DMS79 treated with DMSO at 0.1 percent for 48 hours (cell line): ENCODE measurements at regions not wholly inside any gene's neighbourhood (a gene's known extent, or its start where the extent isn't known, plus 50 kb on each side); places are given as distances from the start of the nearest gene placed in this dataset.

Experiments used
- DNase-seq: peaks from one replicate; lab custom pipeline; 2025; lab: John Stamatoyannopoulos, UW

DNA sequence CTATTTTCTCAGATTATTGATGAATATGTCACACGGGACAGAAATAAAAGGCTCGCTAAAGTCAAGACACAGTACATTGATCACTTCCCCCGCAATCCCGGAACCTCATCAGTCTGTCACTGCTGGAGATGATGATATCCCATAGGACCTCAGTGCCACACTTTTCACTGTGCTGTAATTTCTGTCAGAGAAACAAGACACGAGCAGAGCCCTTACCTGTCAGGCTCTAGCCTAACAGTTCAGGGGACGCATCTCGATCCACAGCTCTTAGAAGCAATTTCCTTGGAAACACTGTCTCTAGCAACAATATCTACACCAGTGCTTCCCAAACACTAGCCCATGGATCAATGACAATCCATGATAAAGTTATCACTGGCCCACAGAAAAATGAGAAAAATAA lies 140.0 kb downstream of the GRIN2B start:
- DNase-seq: no peak

DNA sequence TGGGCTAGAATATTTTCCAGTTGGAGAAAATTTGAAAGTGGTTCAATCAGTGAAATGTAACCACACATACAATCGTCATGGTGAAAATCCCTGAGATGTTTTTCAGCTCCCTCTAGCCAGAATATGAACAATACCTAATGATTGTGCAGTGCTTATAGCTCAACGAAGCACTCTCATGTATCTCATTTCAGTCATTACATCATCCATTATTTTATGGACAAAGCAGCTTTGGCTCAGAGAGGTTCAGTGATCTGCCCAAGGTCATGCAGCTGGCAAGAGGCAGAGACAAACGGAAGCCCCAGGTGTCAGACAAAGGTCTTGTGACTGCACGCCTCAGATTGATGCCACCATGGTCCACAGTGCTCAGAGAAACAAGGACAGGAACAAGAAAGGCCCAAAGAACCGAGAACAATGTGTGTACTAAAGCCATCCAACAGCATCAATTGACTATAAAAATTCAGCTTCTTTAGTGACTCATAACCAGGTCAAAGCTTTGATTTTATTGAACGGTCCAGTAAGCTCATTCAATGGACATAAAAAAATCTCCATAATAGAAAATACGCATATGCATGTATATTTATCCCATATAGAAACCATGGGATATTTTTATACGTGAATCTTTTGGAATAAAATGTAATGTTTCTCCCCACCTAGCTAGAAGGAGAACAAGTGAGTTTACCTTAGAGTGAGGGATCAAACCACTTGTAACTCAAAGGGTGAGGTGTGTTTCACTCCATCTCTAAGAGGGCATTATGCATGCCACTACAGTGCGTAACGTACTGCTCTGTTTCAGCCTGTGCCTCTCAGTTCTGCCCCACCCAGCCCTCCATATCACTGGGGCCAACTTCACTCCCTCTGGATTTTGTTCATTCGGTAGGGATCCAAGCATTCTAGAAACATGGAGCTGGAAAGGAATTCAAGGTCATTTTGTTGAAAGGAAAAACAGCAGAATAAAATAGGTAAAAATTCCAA lies 141.8 kb downstream of the GRIN2B start:
- DNase-seq: no peak

DNA sequence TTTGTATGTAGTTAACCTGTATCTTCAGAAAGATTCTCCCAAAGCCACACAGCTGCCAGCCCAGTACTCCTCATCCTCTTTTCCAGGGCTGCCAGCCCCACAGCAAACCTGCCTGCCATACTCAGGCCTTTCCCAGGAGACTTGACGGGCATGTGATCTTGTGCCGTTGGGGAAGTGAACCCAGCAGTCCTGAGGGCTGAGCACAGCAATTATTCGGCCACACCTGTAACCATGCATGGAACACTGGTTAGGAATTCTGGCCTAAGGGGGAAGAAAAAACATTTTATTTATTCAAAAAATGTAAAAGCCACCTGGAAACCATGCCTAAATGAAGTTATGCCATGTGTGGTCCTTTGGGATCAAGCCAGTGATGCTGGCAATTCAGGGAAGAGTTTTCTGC lies 145.3 kb downstream of the GRIN2B start:
- no peak for DNase-seq

DNA sequence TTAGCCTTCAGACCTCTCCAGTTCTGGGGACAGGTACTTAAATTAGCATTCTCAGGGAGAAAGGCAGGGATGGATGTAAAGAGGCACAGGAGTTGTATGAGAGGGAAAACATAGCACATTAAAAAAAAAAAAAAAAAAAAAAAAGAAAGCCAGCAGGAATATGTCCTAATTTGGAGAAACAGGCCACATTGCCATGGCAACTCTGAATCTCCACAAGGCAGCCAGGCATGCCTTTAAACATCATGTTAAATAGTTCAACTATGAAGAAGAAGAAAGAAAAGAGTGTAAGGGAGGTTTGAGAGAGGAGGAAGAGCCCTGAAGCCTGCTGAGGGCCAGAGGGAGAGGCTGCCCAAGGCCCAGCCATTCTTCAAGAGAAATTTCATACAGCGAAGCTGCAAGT lies 145.8 kb downstream of the GRIN2B start:
- DNase-seq: no peak

DNA sequence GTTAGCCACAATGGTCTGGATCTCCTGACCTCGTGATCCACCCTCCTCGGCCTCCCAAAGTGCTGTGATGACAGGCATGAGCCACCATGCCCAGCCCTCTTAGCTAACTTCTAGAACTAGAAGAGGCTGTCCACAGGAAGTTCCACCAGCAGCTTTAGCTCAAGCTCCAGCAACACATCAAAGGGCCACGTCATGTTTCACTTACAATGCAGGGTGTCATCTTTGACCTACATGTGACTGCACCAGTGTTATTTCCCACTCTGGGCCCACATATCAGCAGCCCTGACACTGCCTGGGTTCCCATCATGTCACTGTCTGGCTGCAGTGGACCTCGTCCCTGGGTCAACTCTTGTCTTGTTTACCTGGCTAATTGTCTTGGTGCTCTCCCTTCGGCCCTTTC lies 147.2 kb downstream of the GRIN2B start:
- DNase-seq: no peak

DNA sequence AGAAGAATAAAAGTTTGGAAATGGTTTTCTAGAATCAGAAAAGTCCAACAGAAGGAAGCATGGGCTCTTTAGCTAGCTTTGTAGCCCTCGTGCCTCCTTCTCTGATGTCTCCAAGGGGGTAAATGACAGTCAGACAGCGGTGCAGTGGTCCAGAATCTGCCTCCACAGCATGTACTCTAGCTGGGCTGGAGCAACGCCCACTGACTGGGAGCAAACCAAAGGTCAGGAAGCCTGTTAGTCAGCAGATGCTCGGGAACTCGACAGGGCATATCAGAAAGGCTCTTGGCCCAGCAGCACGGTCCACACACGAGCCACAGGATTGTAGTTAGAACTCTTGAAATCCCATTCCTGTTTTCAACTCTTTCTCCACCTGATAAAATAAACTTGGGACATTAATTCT lies 164.3 kb downstream of the GRIN2B start:
- DNase-seq: no peak

DNA sequence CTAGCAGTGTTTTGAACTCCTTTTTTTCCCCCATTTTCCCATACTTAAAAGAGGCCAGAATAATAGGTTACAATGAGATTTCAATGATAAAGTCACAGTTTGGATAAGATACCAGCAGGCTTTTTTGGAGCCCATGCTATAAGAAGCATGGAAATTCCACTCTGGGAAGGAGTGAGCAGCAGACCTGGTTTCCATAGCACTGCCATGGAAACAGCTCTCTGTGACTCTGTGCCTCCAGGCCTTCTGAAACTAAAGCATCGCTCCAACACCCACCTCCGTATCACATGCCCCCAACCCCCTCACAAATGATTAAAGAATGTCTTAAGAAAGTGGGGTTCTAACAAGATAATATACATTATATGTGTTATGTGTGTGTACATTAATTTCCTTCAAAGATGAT lies 165.0 kb downstream of the GRIN2B start:
- peak; percentile 13 for DNase-seq

DNA sequence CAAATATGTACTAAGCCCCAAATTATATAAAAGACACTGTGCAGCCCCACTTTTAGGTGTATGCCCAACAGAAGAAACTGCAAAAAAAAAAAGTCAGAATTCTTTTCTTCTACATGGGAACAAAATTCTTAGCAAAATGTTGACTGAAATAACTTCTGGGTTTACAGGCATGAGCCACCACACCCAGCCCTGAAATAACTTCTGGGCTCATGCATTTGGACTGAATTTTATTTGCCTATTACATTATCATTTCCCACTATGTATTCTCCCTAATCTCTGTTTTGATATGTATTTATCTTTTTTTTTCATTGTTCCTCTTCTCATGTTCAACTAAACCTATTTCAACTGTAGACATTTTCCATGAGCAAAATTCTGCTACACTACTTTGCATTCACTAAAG lies 169.2 kb downstream of the GRIN2B start:
- DNase-seq: no peak

DNA sequence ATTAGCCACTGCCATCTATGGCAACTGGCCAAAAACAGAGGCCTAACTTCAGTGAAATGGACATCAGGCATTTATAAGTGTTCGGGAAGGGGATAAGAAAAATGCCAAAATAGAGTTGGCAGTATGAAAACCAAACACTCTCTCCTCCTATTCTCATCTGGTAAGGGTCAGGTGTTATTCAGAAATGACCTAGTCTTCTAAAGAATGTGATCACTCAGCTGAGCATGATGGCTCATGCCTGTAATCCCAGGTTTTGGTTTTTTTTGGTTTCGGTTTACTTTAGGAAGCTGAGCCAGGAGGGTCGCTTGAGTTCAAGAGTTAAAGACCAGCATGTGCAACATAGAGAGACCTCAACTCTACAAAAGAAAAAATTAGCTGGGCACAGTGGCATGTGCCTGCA lies 170.3 kb downstream of the GRIN2B start:
- no peak for DNase-seq

DNA sequence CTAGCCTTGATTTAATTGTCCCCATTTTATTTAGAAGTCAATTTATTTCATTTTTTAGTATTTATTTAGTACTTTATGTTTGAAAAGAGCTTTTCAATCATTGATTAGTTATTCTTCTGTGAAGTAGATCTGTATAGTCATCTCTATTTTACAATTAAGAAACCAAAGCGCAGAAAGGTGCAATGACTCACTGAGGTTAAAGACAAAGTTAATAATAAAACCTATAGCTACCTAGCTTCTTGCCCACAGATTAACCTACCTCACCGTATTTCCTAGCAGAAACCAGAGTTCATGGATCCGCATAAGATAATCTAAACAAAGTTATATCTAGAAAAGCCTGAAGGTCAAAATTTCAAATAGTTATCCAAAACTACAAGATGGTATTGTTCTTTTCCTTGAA lies 176.4 kb downstream of the GRIN2B start:
- no peak for DNase-seq

DNA sequence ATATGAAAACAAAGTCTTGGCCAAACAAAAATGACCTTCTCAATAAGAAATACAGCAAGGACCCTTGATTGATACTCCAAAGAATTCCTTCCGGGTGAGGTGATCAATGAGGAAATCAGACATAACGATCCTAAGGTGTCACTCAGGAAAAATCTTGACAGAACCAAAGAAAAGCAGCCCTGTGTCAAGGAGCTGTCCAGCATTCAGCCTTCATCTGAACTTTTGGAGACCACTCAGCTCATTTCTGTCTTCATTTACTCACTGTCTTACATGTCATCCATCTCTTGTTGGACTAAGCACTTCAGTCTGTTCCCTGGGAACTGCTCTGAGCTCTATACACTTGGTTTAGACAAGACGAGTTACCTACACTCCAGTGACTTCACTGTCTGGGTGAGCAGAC lies 179.9 kb downstream of the GRIN2B start:
- DNase-seq: no peak

DNA sequence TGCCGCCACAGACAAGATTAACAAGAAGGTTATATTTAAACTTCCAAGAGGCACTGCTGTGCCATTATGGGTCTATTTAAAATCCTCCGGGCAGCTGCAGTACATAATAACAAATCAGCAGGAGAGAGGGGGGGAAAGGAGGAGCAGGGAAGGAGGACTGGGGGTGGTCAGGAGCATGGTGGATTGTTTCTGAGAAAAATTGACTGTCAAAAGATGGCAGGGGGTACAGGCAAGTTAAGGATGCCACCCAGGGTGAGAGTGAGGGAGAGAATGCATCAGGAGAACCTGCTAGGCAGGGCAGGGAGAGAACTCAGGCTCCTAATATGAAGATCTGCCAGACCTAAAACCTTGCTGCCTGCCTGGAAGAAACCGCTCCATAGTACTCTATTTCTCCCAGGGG lies 181.8 kb downstream of the GRIN2B start:
- DNase-seq: peak; percentile 62

DNA sequence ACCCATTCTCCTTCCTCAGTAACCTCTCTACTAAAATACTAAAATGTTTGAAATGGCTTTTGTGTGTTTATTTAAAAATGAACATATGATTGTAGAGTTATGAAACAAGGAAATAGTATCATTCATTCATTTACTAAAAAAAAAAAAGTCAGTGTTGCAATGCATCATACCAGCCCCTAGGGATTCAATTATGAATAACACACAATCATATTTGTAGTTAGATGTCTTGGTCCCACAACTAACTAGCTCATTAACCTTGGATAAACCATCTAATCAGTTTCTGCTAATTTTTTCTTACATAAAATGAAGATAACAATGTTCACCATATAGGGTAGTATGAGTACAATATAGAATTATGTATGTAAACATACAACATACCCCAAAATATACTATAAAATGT lies 183.2 kb downstream of the GRIN2B start:
- DNase-seq: no peak

DNA sequence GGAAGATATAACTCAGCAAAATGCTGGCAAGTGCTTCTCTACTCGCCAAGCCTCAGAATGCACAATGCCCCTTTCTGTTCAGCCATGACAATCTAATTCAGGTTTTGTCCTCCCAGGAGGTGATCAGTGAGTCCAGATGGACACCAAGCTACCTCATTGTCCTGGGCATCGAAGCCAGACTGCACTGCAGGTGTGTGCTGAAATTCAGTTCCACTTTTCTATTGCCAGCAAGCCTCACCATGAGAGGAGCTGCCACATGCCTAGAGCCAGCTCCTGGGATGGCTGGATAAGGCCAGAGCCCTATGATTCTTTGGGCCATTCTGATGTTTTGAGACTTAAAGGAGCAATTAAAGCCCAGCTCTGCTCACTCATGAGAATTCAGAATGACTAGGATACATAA lies 186.7 kb downstream of the GRIN2B start:
- DNase-seq: no peak

DNA sequence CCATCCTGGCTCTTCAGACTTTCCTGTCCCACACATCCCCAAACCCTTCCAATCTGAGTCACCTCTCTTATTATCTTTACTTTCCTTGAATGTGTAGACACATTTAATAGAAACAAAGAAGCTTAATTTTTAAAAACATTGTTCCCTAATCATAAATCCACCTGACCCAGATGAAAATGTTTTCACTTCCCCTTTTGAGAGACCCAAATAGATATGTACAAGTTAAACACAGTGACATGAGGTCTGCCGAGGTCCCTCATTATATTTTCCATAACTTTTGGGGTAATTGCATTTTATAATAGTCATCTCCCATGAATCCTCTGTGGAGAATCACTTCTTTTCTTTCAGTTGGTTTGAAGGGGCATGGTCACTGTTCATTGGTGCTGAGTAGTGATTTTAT lies 191.1 kb downstream of the GRIN2B start:
- no peak for DNase-seq

DNA sequence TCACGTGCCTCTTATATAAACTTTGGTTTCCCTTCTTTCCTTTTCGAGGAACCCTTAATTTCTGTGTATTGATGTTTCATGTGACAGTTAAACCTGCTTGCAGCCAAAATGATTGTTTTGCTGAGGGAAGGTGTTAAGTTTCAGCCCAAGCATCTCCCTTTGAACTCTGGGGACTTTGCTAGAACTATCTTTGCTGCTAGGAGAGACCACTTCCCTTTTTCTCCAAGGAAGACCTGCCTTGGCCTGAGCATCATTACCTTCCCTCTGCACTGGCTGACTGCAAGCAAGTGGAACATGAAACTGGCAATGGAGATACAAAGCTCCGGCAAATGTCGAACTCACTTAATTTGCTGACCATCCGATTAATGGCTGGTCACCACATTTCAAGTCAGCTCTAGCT lies 192.8 kb downstream of the GRIN2B start:
- DNase-seq: peak; percentile 85

DNA sequence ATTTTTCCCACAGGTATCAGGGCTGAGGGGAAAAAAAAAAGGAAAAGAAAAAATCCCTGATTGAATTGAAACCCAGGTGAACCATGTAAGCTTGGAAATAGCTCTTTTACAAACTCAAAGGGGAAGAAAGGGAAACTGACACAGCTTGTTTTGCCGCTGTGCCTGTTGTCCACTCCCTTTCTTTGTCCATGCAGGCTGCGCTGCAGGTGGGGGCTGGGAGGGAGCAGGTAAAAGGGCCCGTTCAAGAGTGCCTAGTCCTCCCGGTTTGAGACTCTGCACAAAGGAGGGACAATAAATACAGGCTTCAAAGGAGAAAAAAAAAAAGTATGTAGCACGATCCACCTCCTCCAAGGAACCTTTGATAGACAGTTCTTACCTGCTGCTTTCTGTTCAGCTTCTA lies 194.8 kb downstream of the GRIN2B start:
- no peak for DNase-seq

DNA sequence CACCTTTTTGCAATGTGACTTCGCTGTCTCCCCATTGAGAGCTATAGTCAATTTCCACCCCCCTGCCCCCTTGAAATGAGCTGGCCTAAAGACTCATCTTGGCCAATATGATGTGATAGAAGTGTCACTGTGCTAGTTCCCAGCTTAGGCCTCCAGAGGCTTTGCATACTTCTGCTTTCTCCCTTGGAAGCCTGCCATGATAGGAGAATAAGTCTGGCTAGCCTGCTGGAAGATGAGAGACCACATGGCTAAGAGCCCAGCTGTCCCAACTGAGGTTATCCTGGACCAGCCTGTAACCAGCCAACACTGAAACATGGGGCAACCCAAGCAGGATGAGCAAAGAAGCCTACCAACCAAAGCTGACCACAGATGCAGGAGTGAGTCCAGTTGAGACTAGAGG lies 196.9 kb downstream of the GRIN2B start:
- no peak for DNase-seq

DNA sequence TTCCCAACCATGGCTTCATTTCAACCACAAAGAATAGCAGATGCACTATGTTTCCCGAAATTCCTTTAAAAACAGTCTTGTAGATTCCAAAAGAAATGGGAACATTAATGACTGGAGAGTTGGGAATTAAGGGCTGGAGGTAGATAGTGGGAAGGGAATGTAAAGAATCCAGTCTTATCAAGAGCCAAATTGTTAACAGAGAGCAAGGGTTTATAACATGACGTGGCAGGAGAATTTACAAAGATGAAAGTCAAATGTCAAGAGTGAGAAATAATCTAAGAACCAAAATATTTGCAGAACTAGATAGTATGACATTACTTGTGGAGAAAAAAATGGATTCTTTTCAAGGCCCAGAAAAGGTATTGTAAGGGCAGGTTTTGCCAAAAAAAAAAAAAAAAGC lies 200.9 kb downstream of the GRIN2B start:
- no peak for DNase-seq

DNA sequence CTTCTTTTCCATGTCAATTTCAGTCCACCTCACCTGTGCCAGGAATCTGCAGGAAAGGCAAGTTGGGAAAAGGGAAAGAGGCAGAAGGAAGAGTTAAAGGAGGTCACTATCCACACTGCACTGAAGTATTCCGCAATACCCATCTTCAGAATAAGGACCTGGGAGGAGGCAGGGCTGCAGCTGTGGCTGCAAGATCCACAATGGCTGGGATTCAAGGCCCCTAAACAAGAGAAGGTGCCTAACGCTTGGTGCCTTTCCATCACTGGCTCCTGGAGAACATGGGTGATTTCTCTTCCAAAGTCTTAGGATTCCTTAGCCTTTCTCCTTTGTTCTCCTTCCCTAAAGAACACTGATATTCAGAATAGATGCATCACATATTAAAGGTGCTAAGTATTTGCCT lies 204.0 kb downstream of the GRIN2B start:
- DNase-seq: no peak

DNA sequence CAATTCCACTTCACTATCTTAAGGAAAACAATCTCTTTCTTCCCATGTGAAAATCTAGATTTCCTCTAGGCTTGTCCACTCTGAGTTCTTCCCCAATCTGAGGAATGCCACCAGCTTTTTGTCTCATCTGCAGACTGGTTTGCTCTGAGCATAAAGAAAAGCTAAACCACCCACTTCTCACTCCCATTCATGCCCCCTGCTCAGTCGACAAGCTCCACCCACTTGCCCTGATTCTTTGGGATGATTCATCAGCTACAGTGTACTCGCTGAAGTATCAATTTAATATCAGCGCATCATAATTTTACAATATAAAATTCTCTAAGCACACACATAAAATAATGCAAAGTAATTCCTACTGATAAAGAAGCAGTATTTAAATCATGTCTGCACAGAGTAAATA lies 209.1 kb downstream of the GRIN2B start:
- no peak for DNase-seq

DNA sequence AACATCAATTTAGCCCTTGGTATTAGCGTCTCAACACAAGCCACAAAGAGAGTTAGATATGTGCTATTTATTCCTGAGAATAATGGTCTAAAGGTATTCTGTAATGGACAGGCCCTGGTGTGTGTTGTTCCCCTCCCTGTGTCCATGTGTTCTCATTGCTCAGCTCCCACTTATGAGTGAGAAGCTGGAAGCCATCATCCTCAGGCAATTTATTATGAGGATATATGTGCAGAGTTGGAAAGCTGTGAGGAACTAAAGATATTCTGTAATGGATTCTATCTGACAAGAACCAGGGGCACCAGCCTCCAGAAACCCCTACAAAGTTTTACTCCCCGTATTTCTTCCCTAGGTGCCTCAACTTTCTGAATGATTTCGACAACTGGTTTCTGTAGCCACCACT lies 210.8 kb downstream of the GRIN2B start:
- DNase-seq: no peak

DNA sequence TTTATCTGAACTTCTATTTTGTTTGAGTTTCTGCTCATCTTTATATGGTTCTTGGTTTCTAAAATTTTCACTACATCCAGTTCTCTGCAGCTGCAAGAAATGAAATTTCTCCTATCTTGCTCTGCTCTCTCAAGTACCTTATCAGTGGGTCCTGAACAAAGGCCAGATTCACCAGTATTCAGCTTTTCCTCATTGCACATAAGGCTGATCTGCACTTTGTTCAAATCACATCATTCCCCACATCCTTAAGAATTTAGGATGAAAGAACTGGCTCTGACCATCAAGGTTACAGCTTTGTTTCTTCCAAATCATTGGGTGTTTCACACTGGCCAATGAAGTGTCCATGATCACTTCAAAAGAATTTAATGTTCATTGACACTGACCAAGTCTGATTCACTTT lies 211.4 kb downstream of the GRIN2B start:
- no peak for DNase-seq

DNA sequence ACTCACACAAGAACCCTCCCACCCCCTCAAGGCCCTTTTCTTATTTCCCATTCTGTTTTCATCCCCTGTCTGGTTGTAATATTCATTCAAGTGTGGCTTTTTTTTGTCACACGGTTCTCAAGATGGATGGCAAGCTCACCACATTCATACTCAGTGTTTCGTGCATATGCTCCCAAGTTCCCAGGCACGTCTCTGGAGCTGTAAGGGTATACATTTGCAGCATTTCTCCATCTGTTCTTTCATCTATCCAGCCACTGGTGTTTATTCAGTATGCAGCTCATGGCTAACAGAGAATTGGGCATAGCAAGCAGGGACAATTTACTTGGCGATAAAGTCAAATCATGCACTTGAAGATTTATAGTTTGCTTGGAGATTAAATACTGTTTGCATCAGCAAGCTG lies 212.1 kb downstream of the GRIN2B start:
- DNase-seq: no peak
